WTC11 (cell line): ENCODE measurements at regions not wholly inside any gene's neighbourhood (a gene's known extent, or its start where the extent isn't known, plus 50 kb on each side); places are given as distances from the start of the nearest gene placed in this dataset.
"Not testable (repeated sequence)": the region's sequence is repeated elsewhere in the genome, so short reads cannot be mapped to it uniquely, and the experiment has no call there.

Experiments
- ATAC-seq: fragments of 200-7000 bp; cut with Tn5 transposase; 2 replicates; pipeline ENCODE4 v1.10.0; 2021; ENCODE audit warnings: mild to moderate bottlenecking, moderate library complexity
- CTCF ChIA-PET: fragments of 300-600 bp; sonication (Branson Sonifier 250); formaldehyde crosslinking; loops from one replicate; lab custom pipeline; 2021; ENCODE audit warnings: antibody characterized with exemption; lab: Charles Lee
- POLR2A ChIA-PET: fragments of 350-600 bp; sonication (Branson Sonifier 250); formaldehyde crosslinking; loops from one replicate; lab custom pipeline; 2021; ENCODE audit warnings: antibody characterized with exemption; lab: Charles Lee
- DNase-seq: peaks from one replicate; pipeline ENCODE4 v3.0.0; 2021; ENCODE audit warnings: low spot score
- H3K27ac Mint-ChIP-seq: 2 replicates; pipeline ENCODE4 v1.8.0; 2021; ENCODE audit warnings: mixed read lengths
- H3K27me3 Mint-ChIP-seq: 2 replicates; pipeline ENCODE4 v1.8.0; 2021; ENCODE audit warnings: low read depth, mild to moderate bottlenecking, moderate library complexity, mixed read lengths
- H3K36me3 Mint-ChIP-seq: 2 replicates; pipeline ENCODE4 v1.8.0; 2021; ENCODE audit warnings: mixed read lengths
- H3K4me1 Mint-ChIP-seq: 2 replicates; pipeline ENCODE4 v1.8.0; 2022; ENCODE audit warnings: mixed read lengths
- H3K4me3 Mint-ChIP-seq: 2 replicates; pipeline ENCODE4 v1.8.0; 2021; ENCODE audit warnings: mild to moderate bottlenecking, moderate library complexity, mixed read lengths
- H3K9me3 Mint-ChIP-seq: 2 replicates; pipeline ENCODE4 v1.8.0; 2021; ENCODE audit warnings: mixed read lengths
- CREM ChIP-seq: sonication (generic); formaldehyde crosslinking; IDR thresholded peaks from 2 replicates; pipeline ENCODE4 v1.8.1; 2022; ENCODE audit warnings: mild to moderate bottlenecking, missing genetic modification reagents, moderate library complexity
- EMX1 ChIP-seq: fragments of 250-450 bp; sonication (Bioruptor Pico); IDR thresholded peaks from 2 replicates; pipeline ENCODE4 v1.8.0; 2021; ENCODE audit warnings: mild to moderate bottlenecking
- ETV6 ChIP-seq: sonication (generic); formaldehyde crosslinking; IDR thresholded peaks from 2 replicates; pipeline ENCODE4 v1.8.1; 2022; ENCODE audit warnings: mild to moderate bottlenecking, missing genetic modification reagents
- GABPB1 ChIP-seq: sonication (generic); formaldehyde crosslinking; IDR thresholded peaks from 2 replicates; pipeline ENCODE4 v1.8.1; 2023; ENCODE audit warnings: mild to moderate bottlenecking, missing genetic modification reagents
- HMGA2 ChIP-seq: fragments of 250-450 bp; sonication (Bioruptor Pico); IDR thresholded peaks from 2 replicates; pipeline ENCODE4 v1.4.0; 2021; ENCODE audit warnings: mild to moderate bottlenecking, moderate library complexity
- JUN ChIP-seq: sonication (generic); formaldehyde crosslinking; IDR thresholded peaks from 2 replicates; pipeline ENCODE4 v1.8.0; 2023; ENCODE audit warnings: mild to moderate bottlenecking, missing genetic modification reagents
- NFATC4 ChIP-seq: fragments of 250-450 bp; sonication (Bioruptor Pico); IDR thresholded peaks from 2 replicates; pipeline ENCODE4 v1.9.0; 2021; ENCODE audit warnings: mild to moderate bottlenecking
- NR1H2 ChIP-seq: sonication (generic); formaldehyde crosslinking; IDR thresholded peaks from 2 replicates; pipeline ENCODE4 v1.9.0; 2021; ENCODE audit warnings: mild to moderate bottlenecking, moderate library complexity, missing genetic modification reagents
- SOX15 ChIP-seq: fragments of 250-450 bp; sonication (Bioruptor Pico); IDR thresholded peaks from 2 replicates; pipeline ENCODE4 v1.9.0; 2021; ENCODE audit warnings: mild to moderate bottlenecking
- TP53 ChIP-seq: sonication (generic); formaldehyde crosslinking; IDR thresholded peaks from 2 replicates; pipeline ENCODE4 v1.8.1; 2023; ENCODE audit warnings: mild to moderate bottlenecking, missing genetic modification reagents
- ZNF416 ChIP-seq: fragments of 250-450 bp; sonication (Bioruptor Pico); IDR thresholded peaks from 2 replicates; pipeline ENCODE4 v1.9.0; 2021; ENCODE audit warnings: mild to moderate bottlenecking, inconsistent platforms
- ZNF671 ChIP-seq: fragments of 250-450 bp; sonication (Bioruptor Pico); IDR thresholded peaks from 2 replicates; pipeline ENCODE4 v1.8.0; 2021; ENCODE audit warnings: mild to moderate bottlenecking
- TF ChIP-seq, protein P1 (sequence below): sonication (generic); formaldehyde crosslinking; IDR thresholded peaks from 2 replicates; pipeline ENCODE4 v1.8.0; 2022; ENCODE audit warnings: missing genetic modification reagents
- TF ChIP-seq, protein P2 (sequence below): fragments of 250-450 bp; sonication (Bioruptor Pico); IDR thresholded peaks from 2 replicates; pipeline ENCODE4 v1.8.0; 2021; ENCODE audit warnings: mild to moderate bottlenecking
- TF ChIP-seq, protein P3 (sequence below): fragments of 250-450 bp; sonication (Bioruptor Pico); IDR thresholded peaks from 2 replicates; pipeline ENCODE4 v1.9.0; 2021; ENCODE audit warnings: mild to moderate bottlenecking
- TF ChIP-seq, protein P4 (sequence below): sonication (generic); formaldehyde crosslinking; IDR thresholded peaks from 2 replicates; pipeline ENCODE4 v1.8.1; 2023; ENCODE audit warnings: mild to moderate bottlenecking, moderate library complexity, missing genetic modification reagents
- TF ChIP-seq, protein P5 (sequence below): fragments of 200-600 bp; IDR thresholded peaks from 2 replicates; pipeline ENCODE4 v1.8.0; 2022; ENCODE audit warnings: antibody characterized with exemption

DNA sequence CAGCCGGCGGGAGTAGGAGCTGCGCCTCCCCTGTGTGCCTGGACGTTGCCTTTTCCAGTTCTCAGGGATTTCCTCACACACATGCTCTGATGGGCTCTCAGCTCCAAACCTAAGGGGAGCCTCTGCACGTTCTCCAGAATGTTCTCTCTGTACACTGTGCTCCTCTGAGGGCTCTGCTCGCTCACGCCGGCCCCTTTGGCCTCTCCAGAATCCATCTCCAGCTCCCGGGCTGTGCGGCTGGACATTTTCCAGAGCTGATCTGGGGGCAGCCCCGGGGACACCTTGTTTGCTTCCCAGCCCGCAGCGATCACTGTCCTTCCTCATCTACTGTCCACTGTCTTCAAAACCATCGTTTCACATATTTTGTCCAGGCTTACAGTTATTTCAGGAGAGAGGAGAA is 245.4 kb upstream of the HDAC4 start (continued):
- TF ChIP-seq, protein P1, sequence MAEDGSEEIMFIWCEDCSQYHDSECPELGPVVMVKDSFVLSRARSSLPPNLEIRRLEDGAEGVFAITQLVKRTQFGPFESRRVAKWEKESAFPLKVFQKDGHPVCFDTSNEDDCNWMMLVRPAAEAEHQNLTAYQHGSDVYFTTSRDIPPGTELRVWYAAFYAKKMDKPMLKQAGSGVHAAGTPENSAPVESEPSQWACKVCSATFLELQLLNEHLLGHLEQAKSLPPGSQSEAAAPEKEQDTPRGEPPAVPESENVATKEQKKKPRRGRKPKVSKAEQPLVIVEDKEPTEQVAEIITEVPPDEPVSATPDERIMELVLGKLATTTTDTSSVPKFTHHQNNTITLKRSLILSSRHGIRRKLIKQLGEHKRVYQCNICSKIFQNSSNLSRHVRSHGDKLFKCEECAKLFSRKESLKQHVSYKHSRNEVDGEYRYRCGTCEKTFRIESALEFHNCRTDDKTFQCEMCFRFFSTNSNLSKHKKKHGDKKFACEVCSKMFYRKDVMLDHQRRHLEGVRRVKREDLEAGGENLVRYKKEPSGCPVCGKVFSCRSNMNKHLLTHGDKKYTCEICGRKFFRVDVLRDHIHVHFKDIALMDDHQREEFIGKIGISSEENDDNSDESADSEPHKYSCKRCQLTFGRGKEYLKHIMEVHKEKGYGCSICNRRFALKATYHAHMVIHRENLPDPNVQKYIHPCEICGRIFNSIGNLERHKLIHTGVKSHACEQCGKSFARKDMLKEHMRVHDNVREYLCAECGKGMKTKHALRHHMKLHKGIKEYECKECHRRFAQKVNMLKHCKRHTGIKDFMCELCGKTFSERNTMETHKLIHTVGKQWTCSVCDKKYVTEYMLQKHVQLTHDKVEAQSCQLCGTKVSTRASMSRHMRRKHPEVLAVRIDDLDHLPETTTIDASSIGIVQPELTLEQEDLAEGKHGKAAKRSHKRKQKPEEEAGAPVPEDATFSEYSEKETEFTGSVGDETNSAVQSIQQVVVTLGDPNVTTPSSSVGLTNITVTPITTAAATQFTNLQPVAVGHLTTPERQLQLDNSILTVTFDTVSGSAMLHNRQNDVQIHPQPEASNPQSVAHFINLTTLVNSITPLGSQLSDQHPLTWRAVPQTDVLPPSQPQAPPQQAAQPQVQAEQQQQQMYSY (CRISPR knock-in tag), result no peak
- TF ChIP-seq NFATC4 (no peak), ZNF671 (CRISPR knock-in tag) (no peak)

DNA sequence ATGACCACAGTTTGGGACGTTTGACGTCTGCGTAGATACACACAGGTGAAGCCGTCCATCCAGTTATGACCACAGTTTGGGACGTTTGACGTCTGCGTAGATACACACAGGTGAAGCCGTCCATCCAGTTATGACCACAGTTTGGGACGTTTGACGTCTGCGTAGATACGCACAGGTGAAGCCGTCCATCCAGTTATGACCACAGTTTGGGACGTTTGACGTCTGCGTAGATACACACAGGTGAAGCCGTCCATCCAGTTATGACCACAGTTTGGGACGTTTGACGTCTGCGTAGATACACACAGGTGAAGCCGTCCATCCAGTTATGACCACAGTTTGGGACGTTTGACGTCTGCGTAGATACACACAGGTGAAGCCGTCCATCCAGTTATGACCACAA is 243.8 kb upstream of the HDAC4 start:
- DNase-seq, H3K4me1 Mint-ChIP-seq, POLR2A ChIA-PET, H3K27me3 Mint-ChIP-seq, H3K36me3 Mint-ChIP-seq, CTCF ChIA-PET, H3K27ac Mint-ChIP-seq, ATAC-seq, H3K4me3 Mint-ChIP-seq: not testable (repeated sequence)
- peaks cover 14% of the 10 kb centered on the region for H3K9me3 Mint-ChIP-seq

DNA sequence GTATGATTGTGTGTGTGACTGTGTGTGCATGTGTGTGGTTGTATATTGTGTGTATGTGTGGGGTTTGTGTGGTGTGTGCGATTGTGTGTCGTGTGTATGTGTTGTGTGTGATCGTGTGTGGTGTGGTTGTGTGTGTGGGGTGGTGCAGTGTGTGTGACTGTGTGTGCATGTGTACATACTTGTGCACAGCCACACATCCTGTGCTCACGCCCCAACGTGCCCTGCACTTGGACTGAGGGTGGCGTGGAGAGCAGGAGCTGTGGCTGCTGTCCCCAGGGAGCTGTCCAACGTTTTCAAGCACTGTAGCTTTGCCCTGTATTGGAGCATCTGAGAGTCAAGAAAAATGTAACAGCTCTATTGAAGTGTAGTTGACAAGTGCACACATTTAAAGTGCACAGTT is 243.2 kb upstream of the HDAC4 start:
- peaks cover under 1% of the 10 kb centered on the region; the same call in 1 of the 2 replicates for H3K36me3 Mint-ChIP-seq
- POLR2A ChIA-PET, result no interaction called here
- no peak overlapping the region for H3K4me3 Mint-ChIP-seq
- no peak overlapping the region for H3K27ac Mint-ChIP-seq
- TF ChIP-seq ZNF416 (CRISPR knock-in tag) (no peak), ETV6 (CRISPR knock-in tag) (no peak), ZNF671 (CRISPR knock-in tag) (no peak), EMX1 (CRISPR knock-in tag) (no peak), NR1H2 (CRISPR knock-in tag) (no peak), GABPB1 (CRISPR knock-in tag) (no peak)
- TF ChIP-seq, protein P2, sequence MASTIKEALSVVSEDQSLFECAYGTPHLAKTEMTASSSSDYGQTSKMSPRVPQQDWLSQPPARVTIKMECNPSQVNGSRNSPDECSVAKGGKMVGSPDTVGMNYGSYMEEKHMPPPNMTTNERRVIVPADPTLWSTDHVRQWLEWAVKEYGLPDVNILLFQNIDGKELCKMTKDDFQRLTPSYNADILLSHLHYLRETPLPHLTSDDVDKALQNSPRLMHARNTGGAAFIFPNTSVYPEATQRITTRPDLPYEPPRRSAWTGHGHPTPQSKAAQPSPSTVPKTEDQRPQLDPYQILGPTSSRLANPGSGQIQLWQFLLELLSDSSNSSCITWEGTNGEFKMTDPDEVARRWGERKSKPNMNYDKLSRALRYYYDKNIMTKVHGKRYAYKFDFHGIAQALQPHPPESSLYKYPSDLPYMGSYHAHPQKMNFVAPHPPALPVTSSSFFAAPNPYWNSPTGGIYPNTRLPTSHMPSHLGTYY (CRISPR knock-in tag), result no peak
- TF ChIP-seq, protein P3, sequence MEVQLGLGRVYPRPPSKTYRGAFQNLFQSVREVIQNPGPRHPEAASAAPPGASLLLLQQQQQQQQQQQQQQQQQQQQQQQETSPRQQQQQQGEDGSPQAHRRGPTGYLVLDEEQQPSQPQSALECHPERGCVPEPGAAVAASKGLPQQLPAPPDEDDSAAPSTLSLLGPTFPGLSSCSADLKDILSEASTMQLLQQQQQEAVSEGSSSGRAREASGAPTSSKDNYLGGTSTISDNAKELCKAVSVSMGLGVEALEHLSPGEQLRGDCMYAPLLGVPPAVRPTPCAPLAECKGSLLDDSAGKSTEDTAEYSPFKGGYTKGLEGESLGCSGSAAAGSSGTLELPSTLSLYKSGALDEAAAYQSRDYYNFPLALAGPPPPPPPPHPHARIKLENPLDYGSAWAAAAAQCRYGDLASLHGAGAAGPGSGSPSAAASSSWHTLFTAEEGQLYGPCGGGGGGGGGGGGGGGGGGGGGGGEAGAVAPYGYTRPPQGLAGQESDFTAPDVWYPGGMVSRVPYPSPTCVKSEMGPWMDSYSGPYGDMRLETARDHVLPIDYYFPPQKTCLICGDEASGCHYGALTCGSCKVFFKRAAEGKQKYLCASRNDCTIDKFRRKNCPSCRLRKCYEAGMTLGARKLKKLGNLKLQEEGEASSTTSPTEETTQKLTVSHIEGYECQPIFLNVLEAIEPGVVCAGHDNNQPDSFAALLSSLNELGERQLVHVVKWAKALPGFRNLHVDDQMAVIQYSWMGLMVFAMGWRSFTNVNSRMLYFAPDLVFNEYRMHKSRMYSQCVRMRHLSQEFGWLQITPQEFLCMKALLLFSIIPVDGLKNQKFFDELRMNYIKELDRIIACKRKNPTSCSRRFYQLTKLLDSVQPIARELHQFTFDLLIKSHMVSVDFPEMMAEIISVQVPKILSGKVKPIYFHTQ, result no peak
- TF ChIP-seq, protein P4, sequence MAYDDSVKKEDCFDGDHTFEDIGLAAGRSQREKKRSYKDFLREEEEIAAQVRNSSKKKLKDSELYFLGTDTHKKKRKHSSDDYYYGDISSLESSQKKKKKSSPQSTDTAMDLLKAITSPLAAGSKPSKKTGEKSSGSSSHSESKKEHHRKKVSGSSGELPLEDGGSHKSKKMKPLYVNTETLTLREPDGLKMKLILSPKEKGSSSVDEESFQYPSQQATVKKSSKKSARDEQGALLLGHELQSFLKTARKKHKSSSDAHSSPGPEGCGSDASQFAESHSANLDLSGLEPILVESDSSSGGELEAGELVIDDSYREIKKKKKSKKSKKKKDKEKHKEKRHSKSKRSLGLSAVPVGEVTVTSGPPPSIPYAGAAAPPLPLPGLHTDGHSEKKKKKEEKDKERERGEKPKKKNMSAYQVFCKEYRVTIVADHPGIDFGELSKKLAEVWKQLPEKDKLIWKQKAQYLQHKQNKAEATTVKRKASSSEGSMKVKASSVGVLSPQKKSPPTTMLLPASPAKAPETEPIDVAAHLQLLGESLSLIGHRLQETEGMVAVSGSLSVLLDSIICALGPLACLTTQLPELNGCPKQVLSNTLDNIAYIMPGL (CRISPR knock-in tag), result no peak
- TF ChIP-seq, all 79 proteins: peak for 0
- Mint-ChIP-seq H3K27me3 (peaks cover 2% of the 10 kb centered on the region; the same call in 1 of the 2 replicates), H3K9me3 (peaks cover 13% of the 10 kb centered on the region), H3K4me1 (no peaks in the 10 kb centered on the region)
- ATAC-seq (no peak), DNase-seq (no peak)
- CTCF ChIA-PET, result no interaction called here

DNA sequence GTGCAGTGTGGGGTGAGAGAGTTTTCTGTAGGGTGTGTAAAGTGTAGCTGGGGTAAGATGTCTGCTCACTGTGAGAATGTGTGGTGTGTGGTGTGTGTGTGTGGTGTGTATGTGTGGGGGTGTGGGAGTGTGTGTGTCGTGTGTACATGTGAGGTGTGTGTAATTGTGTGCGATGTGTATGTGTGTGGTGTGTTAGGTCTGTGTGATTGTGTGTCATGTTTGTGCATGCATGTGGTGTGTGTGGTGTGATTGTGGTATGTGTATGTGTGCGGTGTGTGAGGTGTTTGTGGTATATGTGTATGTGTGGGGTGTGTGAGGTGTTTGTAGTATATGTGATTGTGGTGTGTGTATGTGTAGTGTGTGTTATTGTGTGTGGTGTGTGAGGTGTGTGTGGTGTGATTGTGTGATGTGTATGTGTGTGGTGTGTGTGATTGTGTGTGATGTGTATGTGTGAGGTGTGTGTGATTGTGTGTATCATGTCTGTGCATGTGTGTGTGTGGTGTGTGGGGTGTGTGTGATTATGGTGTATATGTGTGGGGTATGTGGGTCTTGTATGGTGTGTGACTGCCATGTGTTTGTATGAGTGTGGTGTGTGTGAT is 241.7 kb upstream of the HDAC4 start:
- Mint-ChIP-seq H3K36me3 (no peaks in the 10 kb centered on the region), H3K4me3 (no peak overlapping the region), H3K27me3 (peaks cover 2% of the 10 kb centered on the region; the same call in 1 of the 2 replicates), H3K9me3 (peaks cover 12% of the 10 kb centered on the region), H3K27ac (no peak overlapping the region), H3K4me1 (no peaks in the 10 kb centered on the region)
- POLR2A ChIA-PET, result no interaction called here
- no peak for DNase-seq
- TF ChIP-seq TP53 (no peak), SOX15 (CRISPR knock-in tag) (no peak), ZNF671 (CRISPR knock-in tag) (no peak), JUN (no peak), HMGA2 (CRISPR knock-in tag) (no peak), CREM (CRISPR knock-in tag) (no peak)
- TF ChIP-seq, protein P5, sequence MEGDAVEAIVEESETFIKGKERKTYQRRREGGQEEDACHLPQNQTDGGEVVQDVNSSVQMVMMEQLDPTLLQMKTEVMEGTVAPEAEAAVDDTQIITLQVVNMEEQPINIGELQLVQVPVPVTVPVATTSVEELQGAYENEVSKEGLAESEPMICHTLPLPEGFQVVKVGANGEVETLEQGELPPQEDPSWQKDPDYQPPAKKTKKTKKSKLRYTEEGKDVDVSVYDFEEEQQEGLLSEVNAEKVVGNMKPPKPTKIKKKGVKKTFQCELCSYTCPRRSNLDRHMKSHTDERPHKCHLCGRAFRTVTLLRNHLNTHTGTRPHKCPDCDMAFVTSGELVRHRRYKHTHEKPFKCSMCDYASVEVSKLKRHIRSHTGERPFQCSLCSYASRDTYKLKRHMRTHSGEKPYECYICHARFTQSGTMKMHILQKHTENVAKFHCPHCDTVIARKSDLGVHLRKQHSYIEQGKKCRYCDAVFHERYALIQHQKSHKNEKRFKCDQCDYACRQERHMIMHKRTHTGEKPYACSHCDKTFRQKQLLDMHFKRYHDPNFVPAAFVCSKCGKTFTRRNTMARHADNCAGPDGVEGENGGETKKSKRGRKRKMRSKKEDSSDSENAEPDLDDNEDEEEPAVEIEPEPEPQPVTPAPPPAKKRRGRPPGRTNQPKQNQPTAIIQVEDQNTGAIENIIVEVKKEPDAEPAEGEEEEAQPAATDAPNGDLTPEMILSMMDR, result no peak
- CTCF ChIA-PET, result no interaction called here
- no peak for ATAC-seq

DNA sequence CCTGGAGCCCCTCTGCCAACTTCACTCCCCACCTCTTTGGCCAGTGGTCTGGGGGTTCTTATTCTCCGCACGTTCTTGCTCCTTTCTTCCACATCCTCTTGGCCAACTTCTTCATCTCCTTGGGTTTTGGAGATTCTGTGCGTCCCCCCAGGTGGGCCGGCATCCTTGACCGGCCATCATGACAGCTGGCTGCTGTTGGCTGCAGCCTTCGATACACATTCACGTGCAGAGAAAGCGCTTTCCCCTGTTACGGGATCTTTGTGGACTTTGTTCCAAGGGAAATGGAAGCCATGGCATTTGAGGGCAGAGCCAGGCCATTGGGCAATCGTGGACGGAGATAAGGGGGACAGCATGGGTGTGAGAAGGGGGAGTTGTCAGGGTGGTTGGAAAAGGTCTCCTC is 241.1 kb upstream of the HDAC4 start:
- DNase-seq, POLR2A ChIA-PET, ATAC-seq, CTCF ChIA-PET, H3K27ac Mint-ChIP-seq, H3K27me3 Mint-ChIP-seq, H3K36me3 Mint-ChIP-seq, H3K4me1 Mint-ChIP-seq, H3K4me3 Mint-ChIP-seq: not testable (repeated sequence)
- H3K9me3 Mint-ChIP-seq, result peaks cover 16% of the 10 kb centered on the region
